8988T (cell line): ENCODE measurements at regions not wholly inside any gene's neighbourhood (a gene's known extent, or its start where the extent isn't known, plus 50 kb on each side); places are given as distances from the start of the nearest gene placed in this dataset.
A peak's percentile ranks its signal among the peaks of the same experiment; 100 is the strongest.
"Not testable (repeated sequence)": the region's sequence is repeated elsewhere in the genome, so short reads cannot be mapped to it uniquely, and the experiment has no call there.

Experiments
- DNase-seq: peaks from one replicate; pipeline ENCODE4 v3.0.0; 2011

DNA sequence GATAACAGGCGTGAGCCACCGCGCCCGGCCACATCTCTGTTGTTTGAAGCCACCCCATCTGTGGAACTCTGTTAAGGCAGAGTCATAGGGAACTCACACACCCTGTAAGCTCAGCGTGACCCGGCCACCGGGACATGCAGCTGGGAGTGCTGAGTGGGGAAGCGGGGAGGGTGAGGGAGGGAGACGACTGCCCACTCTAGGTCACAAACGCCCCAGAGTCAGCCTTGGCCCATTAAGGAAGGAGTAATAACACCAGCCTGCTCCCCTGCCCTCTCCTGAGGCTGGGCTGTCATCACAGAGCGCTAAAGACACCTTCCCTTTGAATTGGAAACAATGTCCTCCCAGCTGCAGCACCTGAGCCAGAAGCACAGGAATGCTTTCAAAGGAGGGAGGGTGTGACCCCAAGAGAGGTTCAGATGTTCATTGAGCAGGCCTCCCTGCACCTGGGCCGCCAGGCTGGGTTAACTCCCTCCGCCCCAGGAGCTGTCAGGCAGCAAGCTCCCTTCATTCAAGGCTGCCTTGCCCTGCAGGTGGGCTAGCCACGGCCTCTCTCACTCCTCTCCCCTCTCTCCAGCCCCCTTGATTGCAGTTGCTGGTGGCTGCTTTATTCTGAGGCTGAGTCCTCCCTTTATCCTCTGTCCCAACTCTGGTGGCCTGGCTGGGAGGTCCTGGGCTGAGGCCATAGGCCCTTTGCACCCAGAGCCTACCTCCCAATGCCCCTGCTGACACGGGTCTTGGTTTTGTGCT, 77.2 kb upstream of the HPCAL1 start:
- no peak for DNase-seq

DNA sequence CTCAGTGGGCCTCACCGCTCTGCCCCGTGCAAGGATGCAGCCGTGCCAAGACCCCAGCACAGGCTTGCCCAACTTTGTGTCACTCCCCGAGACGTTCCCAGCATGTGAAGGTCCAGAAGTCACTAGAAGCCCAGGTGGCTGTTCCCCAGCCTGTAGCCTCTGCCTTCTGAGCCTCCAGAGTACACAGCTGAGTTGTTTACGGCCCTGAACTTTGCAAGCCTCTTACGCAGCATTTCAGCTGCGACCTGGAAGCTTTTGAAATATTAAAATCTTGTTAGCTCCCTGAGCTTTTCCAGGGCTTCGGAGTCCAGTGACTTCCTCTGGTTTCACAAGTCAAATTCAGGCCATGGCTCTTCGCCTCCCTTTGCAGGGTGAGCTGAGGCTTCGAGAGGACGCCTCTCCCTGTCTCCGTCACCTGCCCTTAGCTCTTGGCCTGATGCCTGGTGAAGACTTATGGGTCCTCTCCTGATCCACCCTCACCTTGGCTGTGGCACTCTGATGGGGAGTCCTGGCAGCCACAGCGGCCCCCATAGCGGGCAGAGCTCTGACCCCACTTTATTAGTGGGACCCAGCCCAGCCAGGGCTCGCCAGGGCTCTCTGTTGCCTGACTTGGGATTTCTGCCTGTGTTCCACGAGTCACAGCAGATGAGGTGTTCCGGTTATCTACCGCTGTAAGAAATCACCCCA, 76.5 kb upstream of the HPCAL1 start:
- DNase-seq: no peak

DNA sequence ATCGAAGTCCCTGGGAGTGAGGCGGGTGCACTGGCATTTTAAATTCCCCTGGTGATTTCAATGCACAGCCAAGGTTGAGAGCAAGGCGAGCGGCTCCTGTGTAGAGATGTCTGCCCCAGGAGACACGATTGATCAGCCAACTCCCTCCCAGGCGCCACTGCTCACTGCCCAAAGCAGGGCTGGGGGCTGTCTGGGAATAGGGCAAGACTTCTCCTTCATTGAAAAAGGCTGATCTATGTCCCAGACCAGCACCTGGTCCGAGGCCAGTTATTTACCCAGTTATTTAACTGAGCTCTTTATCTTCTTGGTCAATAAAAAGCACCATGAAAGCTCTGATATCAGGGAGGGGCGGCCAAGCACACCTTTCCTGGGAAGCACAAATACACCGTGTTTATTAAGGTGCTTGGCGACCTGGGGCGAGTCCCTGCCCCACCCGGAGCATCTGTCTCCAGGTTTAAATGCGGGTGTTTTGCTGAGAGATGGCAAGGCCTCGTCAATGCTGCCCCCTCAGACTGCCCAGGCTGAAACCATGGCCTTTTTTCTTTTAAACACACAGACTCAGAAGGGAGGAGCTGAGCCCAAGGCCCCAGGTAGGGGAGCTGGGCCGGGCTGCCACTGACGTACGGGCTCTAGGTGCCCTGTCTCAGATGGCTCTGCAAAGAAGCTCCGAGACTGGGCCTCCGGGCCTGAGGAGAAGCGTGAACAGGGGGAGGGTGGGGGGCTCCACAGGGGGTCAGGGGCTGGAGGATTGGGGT, 73.9 kb upstream of the HPCAL1 start:
- DNase-seq: no peak

DNA sequence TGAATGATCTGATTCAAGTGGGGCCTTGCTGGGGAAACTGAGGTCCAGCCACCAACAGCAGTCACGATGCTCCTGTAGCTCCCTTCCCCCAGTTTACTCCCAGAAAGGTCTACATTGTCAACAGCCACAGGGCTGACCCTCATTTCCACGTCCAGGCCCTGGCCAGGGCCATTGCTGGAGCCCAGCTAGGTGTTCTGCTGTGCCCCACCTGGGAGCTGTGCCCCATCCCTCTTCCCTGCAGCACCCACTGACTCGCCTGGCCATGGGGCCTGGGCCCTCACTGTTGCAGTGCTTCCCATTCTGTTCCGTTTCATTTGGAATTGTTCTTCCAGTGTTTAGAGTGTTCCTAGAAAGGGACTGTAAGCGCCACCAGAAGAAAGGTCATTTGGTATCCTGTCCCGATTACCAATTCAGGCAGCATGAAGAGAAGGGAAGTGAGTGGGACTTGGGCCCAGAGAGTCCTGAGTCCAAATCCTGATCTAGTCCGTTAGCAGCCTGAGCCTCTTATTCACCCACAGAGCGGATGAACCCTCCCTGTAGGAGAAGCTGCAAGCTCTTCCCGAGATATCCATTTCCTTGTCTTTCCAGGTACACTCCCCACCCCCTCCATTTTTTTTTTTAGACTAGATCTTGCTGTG, 73.1 kb upstream of the HPCAL1 start:
- no peak for DNase-seq

DNA sequence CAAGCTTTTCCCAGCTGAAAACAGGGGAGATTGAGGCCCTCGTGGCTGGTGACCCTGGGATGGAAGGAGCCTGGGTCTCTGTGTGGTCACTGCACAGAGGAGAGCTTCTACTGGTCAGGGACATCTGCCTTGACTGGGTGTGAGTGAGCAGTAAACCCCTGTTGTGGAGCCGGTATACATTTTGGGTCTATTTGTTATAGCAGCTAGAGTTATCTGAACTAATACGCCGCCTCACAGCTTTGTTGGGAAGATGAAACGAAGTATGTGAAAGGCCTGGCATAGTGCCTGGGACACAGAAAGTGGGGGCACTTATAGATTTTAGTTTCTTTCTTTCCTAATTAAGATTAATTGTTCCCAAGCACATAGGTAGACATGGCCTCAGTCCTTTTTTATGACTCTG, 72.2 kb upstream of the HPCAL1 start:
- no peak for DNase-seq

DNA sequence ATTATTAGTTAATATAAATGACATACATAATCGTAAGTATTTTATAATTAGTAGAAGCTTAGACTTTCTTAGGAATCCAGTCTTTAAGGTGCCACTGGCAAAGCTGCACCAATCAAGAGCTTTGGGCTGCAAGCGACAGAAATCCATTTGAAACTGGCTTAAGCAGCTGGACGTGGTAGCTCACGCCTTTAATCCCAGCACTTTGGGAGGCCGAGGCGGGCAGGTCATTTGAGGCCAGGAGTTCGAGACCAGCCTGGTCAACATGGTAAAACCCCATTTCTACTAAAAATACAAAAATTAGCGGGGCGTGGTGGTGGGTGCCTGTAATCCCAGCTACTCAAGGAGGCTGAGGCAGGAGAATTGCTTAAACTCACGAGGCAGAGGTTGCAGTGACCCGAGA, 71.8 kb upstream of the HPCAL1 start:
- not testable (repeated sequence) for DNase-seq

DNA sequence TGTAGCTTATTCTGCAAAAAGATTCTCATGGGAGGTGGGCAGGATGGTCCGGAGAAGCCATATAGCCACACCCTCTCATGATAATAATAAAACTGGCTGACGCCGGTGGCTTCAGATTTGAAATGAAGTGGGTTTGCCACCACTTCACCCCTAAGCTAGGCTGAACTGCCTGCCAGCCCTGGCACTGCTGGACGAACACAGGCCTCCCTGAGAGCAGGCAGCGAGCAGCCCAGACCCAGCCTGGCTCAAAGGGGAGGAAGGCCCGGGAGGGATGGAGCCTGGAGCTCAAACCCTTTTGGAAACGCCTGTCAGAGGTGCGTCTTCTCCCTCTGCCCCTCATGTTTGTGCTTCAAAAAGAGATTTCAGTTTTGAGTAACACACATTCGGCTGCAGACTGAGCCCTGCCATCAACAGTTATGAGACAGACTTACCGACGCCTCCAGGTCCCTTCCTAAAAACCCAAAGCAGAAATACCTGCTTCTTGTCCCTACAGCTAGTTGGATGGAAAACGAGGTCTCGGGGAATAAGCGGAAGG, 71.1 kb upstream of the HPCAL1 start:
- no peak for DNase-seq

DNA sequence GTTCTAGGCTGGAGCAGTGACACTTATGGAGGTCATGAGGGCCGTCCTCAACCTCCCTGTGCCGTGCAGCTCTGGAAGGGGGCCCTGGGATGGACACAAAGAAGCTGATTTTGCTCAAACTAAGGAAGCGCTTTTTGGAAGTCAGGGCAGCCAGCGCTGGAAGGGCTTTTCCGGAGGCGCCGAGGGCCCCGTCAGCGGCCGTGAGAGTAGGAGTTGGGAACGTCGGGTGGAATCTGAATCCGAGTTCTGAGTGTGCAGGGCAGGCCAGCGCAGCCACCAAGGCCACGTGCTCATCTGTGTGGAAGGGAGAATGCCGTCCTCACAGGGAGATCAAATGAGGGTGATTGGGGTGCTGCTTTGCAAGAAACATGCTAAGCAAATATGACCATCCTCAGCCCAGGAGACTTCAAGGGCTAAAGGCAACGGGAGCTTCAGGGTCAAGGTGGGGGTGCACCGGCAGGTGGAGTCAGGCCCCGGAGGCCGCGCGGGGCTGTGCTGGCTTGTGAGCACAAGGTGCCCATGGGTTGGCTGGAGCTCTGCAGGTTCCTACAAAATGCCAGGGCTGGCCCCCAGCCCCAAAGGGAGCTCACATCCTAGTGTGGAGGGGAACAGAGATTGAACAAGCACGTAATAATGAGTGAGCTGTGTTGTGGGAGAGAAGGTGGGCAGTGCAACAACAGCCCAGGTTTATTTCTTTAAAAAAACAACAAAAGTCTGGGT, 70.4 kb upstream of the HPCAL1 start:
- no peak for DNase-seq

DNA sequence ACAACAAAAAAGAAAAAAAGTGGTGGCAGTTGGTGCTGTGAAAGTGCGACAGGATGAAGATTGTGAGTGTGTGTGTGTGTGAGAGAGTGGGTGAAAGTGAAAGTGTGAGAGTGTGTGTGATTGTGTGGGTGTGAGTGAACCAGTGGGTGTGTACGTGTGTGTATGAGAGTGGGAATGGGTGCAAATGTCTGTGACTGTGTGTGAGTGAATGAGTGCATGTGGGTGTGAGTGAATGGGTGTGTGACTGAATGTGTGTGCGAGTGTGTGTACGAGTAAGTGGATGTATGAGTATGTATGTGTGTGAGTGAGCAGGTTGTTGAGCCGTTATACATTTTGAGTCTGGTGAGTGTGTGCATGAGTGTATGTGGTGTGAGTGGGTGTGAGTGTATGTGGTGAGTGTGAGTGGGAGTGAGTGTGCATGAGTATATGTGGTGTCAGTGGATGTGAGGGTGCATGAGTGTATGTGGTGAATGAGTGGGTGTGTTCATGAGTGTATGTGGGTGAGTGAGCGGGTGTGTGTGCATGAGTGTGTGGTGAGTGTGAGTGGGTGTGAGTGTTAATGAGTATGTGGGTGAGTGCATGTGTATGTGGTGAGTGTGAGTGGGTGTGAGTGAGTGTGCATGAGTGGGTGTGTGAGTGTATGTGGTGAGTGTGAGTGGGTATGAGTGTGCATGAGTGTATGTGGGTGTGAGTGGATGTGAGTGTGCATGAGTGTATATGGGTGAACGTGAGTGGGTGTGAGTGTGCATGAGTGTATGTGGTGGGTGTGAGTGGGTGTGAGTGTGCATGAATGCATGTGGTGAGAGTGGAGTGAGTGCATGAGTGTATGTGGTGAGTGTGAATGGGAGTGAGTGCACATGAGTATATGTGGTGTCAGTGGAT, 69.3 kb upstream of the HPCAL1 start:
- DNase-seq: no peak

DNA sequence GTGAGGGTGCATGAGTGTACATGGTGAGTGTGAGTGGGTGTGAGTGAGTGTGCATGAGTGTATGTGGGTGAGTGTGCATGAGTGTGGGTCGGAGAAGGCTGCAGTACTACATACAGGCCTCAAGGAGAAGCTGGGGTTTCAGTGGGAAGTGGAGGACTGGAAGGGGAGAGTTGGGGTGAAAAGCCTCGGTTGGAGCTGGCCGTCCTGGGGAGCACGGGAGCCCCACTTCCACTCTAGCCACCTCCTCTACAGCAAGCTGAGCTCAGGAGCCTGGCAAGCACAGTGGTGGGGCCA, 68.7 kb upstream of the HPCAL1 start:
- no peak for DNase-seq

DNA sequence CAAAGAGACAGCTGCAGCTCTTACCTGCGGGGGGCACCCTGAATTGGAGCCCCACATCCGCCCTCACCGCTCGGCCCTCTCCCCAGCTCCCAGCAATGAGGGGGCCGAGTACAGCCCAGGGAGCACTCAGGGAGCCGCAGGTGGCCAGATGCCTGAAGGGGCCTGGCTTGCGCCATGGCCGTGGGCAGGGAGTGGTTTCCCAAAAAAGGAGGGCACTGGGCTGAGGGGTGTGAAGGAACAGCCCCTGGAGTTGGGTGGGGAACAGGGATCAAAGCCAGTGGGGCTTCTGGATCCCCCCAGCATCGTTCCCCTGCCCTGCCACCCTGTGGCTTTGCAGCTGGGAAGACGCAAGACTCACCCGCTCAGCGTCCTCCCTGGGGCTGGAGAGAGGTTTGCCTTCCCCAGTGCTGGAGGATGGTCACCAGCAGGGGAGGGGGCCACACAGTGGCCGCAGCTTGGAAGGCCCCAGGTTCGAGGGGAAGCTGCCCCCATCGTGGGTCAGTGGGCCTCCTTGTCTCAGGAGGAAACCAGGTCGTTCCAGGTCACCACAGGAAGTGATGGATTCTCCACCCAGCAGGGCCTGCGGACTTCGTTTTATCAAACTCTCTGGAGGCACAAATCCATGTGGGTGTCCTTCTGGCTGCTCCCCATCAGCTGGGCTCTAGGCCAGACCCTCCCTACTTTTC, 68.2 kb upstream of the HPCAL1 start:
- no peak for DNase-seq

DNA sequence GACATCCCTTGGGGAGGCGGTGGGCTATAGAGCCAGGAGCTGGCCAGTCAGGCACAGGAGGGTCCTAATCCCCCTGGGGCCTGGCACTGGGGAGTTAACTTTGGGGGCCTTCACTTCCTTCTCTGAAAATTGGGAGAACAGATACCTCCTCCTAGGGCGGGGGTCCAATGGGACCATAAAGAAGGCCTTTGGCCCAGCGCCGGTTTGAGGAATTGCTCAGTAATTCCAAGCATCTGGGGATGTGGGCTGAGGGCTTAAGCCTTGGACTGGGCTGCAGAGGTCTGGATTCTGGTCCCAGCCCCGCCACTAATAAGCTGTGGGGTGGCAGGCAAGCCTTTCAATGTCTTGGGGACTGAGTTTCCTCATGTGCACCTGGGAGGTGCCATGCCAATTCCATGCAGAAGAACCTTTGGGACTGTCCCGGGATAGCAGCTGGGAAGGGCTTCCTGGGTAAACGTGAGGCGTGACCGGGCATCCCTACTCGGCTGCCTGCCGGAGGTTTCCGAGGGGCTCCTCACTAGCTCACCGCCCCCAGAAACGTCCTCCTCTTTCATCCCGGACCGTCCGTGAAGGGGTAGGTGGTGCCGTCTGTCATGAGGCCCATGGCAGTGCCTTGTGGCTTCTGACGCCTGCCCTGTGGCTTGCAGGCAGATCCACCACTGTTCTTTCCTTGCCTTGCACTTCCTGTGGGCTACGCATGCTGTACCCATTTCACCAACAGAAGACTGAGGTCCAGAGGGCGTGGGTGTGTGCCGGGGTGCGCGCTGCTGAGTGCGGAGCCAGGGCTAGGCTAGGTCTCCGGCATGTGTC, 67.4 kb upstream of the HPCAL1 start:
- DNase-seq: peak; percentile 55

DNA sequence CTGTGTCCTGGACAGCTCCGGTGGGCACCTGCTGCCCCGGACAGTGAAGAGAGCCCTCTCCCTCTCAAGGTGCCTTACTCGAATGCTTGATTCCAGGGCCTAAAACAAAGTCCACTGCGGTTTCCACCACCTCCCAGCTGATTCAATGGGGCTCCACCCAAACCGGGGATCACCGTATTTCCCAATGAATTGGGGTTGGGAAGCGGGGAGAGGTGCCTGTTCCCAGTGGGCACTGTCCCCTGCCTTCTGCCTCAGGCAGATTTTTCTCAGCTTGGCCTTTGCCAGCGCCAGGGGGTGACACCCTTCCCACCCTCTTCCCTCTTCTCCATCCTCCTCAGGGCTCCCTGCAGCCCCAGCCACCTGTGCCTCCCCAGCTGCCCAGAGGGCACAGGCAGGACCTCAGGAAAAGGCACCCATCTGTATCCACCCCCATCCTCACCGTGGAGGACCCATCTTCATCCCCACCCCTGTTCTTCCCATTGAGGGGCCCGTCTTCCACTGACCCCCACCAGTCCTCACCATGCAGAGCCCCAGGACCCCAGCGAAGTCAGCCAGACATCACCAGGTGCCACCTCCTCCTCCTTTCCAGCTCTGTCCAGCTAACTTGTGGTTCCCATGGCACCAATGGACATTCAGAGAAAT, 66.7 kb upstream of the HPCAL1 start:
- DNase-seq: no peak

DNA sequence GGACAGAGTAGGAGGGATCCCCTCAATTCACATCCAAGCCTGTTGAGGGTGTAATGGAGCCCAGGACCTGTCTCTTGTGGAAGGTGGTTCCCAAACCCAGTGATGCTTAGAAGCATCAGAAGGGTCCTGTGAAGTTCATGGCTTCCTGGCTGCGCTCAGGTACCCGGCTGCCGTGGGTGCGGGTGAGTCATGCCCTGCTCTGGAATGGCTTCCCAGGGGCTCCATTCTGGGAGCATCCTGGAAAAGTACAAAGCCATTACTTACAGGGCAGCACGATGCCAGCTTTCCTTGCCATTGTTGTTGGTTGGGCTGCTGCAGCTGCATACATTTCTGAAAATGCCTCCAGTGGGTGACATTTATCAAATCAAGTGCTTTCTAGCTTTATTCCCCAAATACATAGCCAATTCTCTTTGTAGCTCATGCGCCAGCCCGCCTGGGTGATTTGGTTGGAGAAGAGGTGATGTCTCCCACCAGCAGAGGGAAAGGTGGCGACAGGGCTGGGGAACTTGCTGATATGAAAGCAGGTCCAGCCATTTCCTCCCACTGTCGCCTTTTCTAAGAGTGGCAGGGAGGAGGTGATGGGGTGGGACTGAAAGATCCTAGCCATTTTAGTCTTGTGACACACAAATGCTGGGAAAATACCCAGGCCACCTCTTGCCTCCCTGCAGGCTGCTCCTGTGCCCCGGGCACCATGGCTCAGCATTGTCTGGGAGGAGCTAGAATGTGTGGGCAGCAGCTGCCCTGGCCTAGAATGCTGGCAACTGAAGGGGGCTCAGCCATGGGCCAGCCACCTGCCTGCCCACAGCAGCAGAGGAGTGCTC, 65.9 kb upstream of the HPCAL1 start:
- peak; percentile 68 for DNase-seq

DNA sequence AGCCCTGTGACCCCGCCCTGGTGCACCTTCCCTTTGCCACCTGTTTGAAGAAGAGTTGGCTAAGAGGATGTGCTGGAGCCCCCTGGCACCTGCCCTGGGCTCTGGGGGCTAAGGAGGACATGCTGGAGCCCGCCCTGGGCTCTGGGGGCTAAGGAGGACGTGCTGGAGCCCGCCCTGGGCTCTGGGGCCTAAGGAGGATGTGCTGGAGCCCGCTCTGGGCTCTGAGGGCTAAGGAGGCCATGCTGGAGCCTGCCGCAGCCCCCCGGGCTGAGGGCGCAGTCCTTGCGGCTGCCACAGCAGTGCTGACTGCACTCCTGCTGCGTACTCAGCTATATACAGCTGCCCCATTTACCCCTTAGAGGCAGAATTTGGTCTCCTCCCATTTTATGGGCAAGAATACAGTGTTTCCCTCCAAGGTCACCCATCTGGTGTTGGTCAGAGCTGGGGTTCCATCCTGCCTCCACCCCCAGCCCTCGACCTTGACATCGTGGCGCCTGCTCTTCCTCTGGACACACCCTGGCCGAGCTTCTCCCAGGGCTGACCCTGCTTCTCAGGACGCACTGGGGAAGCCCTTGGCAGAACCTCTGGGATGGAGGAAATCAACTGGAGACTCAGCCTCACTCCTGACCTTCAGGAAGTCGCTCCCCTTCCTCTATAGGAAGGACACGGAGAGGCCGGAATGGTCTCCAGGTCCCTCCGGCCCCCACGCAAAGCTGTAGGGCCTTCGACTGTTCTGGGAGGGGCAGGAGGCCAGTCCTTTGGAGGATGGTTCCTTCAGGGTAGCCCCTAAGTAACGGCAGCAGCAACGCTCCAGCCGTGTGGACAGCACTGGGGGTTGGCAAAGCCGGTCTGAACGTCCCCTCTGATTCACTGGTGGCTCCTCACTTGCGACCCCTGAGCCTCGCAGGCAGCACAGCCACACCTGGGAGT, 65.0 kb upstream of the HPCAL1 start:
- no peak for DNase-seq

DNA sequence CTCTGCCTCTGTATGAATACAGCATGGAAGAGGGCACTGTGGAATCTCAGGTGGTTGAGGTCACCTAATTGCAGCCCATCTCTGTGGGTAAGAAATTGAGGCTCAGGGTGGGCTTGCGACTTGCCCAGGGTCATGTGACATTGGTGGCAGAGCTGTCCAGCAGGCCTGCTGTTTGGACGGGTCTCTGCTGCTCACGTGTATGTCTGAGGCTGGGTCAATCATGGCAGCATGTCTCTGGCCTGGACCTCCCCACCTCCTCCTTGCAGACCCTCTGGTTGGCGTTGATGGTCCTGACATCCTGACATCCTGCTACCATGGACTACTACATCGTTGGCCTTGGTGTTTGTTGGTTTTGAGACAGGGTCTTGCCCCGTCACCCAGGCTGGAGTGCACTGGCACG, 64.3 kb upstream of the HPCAL1 start:
- DNase-seq: no peak

DNA sequence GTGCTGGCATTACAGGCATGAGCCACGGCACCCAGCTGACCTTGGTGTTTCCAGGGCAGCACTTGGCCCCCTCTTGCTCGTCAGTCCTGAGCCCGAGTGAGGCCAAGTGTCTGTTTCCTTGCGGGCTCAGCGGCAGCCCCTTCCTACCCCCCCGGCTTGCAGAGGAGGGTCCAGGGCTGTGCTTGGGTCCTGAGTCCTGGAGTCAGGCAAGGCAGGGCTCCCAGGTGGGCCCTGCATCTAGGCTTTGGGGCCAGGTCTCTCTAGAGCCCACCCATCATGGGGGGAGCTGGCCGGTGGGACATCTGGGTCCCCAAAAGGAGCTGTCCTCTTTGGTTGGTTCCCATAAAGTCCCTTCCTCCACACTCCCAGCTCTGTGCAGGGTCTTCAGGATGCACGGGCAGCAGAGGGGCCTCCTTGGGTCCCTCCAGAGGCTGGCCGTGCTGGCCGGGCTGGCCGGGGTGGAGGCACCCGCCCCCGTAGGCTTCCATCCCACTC, 63.7 kb upstream of the HPCAL1 start:
- DNase-seq: no peak
